Endothelial cell of umbilical vein (primary cell): ENCODE measurements at regions not wholly inside any gene's neighbourhood (a gene's known extent, or its start where the extent isn't known, plus 50 kb on each side); places are given as distances from the start of the nearest gene placed in this dataset.

Experiments used
- BruUV-seq: library from RNA; stranded (reverse); fragments of 400-500 nt; replicated peaks from 2 replicates; lab custom pipeline; 2021; lab: Mats Ljungman, UMichigan
- CTCF ChIA-PET: fragments of 300-600, 350-600 bp; sonication (Branson Sonifier 250); formaldehyde crosslinking; loops from one replicate; lab custom pipeline; 2021; ENCODE audit warnings: antibody characterized with exemption, inconsistent platforms; lab: Charles Lee
- POLR2A ChIA-PET: fragments of 300-600, 350-600 bp; sonication (Branson Sonifier 250); formaldehyde crosslinking; loops from one replicate; lab custom pipeline; 2021; ENCODE audit warnings: antibody characterized with exemption, inconsistent platforms; lab: Charles Lee
- DNase-seq: peaks from one replicate; pipeline ENCODE4 v3.0.0-alpha.2; 2011; ENCODE audit warnings: low read depth, low spot score
- FAIRE-seq: peaks from 2 replicates; lab custom pipeline; 2011; peaks lifted over from hg19 to GRCh38; lab: Jason Lieb, UNC
- H2AFZ ChIP-seq: 2 replicates; pipeline ENCODE4 v1.6.0; 2012; ENCODE audit warnings: low read depth, low read length, control low read depth, inconsistent platforms
- H3K27ac ChIP-seq: 2 replicates; pipeline ENCODE4 v1.5.1; 2011; ENCODE audit warnings: low read depth, mild to moderate bottlenecking, control low read depth, low read length, moderate library complexity; ENCODE audit not compliant: insufficient read depth
- H3K27me3 ChIP-seq, 2 experiments: 2 replicates each; pipeline versions ENCODE4 v1.6.0 to v1.6.1; 2011; ENCODE audit warnings: low read length in 2 of 2, mixed read lengths in 1 of 2; ENCODE audit not compliant: control insufficient read depth in 2 of 2, insufficient read depth in 2 of 2
- H3K36me3 ChIP-seq, 2 experiments: 2 replicates in 1 of 2; 3 replicates in 1 of 2; pipeline ENCODE4 v1.5.1; 2011; ENCODE audit warnings: low read length in 2 of 2, mild to moderate bottlenecking in 1 of 2, moderate library complexity in 1 of 2; ENCODE audit not compliant: control insufficient read depth in 2 of 2, insufficient read depth in 2 of 2; ENCODE audit errors: extremely low read depth in 1 of 2
- H3K4me1 ChIP-seq: 3 replicates; pipeline ENCODE4 v1.5.1; 2011; ENCODE audit warnings: mild to moderate bottlenecking, low read length; ENCODE audit not compliant: control insufficient read depth, insufficient read depth; ENCODE audit errors: extremely low read depth
- H3K4me2 ChIP-seq: 2 replicates; pipeline ENCODE4 v1.6.1; 2011; ENCODE audit warnings: low read length, control low read depth, mixed read lengths; ENCODE audit not compliant: insufficient read depth
- H3K4me3 ChIP-seq, 3 experiments: fragments of 200-600 bp in 1 of 3; sonication (generic), shearing (Covaris generic) in 1 of 3; replicated peaks in 1 of 3; 2 replicates each; pipeline ENCODE4 v1.5.1; 2011 to 2016; ENCODE audit warnings: control low read depth in 3 of 3, low read length in 3 of 3, mild to moderate bottlenecking in 2 of 3, inconsistent platforms in 1 of 3, low read depth in 1 of 3, moderate library complexity in 1 of 3; ENCODE audit not compliant: insufficient read depth in 1 of 3
- H3K79me2 ChIP-seq: 2 replicates; pipeline ENCODE4 v1.6.0; 2012; ENCODE audit warnings: low read length, inconsistent platforms; ENCODE audit not compliant: control insufficient read depth, insufficient read depth
- H3K9ac ChIP-seq: replicated peaks from 2 replicates; pipeline ENCODE3; 2011; ENCODE audit warnings: low read length, control low read depth; ENCODE audit not compliant: insufficient read depth; ENCODE audit errors: extremely low read depth
- H3K9me1 ChIP-seq: replicated peaks from 3 replicates; pipeline ENCODE4 v1.6.0; 2011; ENCODE audit warnings: mild to moderate bottlenecking, low read length; ENCODE audit not compliant: control insufficient read depth, insufficient read depth; ENCODE audit errors: extremely low read depth
- H3K9me3 ChIP-seq: replicated peaks from 2 replicates; pipeline ENCODE4 v1.5.1; 2012; ENCODE audit warnings: low read length, inconsistent platforms; ENCODE audit not compliant: control insufficient read depth, insufficient read depth
- H4K20me1 ChIP-seq: replicated peaks from 2 replicates; pipeline ENCODE3; 2011; ENCODE audit warnings: mild to moderate bottlenecking, low read length; ENCODE audit not compliant: control insufficient read depth, insufficient read depth; ENCODE audit errors: extremely low read depth
- CTCF ChIP-seq, 2 donors: IDR thresholded peaks; 1 replicate in 1 of 2; 2 replicates in 1 of 2; pipeline ENCODE4 v1.5.1; 2011; ENCODE audit warnings: low read length in 2 of 2, mild to moderate bottlenecking in 2 of 2, moderate library complexity in 2 of 2, control low read depth in 1 of 2, inconsistent platforms in 1 of 2, low read depth in 1 of 2; ENCODE audit not compliant: insufficient read depth in 1 of 2; ENCODE audit errors: extremely low read depth in 1 of 2
- EZH2 ChIP-seq: IDR thresholded peaks from 2 replicates; pipeline ENCODE4 v1.6.1; 2012; ENCODE audit warnings: borderline replicate concordance, low read depth, mild to moderate bottlenecking, moderate library complexity, low read length, inconsistent platforms; ENCODE audit not compliant: severe bottlenecking
- FOS ChIP-seq: IDR thresholded peaks from 2 replicates; pipeline ENCODE4 v1.6.1; 2011; ENCODE audit warnings: mild to moderate bottlenecking, low read length, moderate library complexity, borderline replicate concordance; ENCODE audit not compliant: insufficient read depth
- GATA2 ChIP-seq: IDR thresholded peaks from 2 replicates; pipeline ENCODE4 v1.7.0; 2011; ENCODE audit warnings: low read depth, mild to moderate bottlenecking, moderate library complexity, mixed read lengths, low read length; ENCODE audit not compliant: insufficient read length, insufficient read depth
- JUN ChIP-seq: IDR thresholded peaks from 2 replicates; pipeline ENCODE4 v1.6.1; 2011; ENCODE audit warnings: borderline replicate concordance, low read depth; ENCODE audit not compliant: insufficient read length, insufficient read depth
- MYC ChIP-seq: IDR thresholded peaks from one replicate; pipeline ENCODE4 v1.6.1; 2011; ENCODE audit warnings: mild to moderate bottlenecking, low read depth, low read length
- POLR2A ChIP-seq: IDR thresholded peaks from 2 replicates; pipeline ENCODE4 v1.6.1; 2012; ENCODE audit warnings: low read depth, mild to moderate bottlenecking, control low read depth, low read length
- POLR2AphosphoS5 ChIP-seq: IDR thresholded peaks from 2 replicates; pipeline ENCODE4 v1.6.1; 2012; ENCODE audit warnings: low read depth, mild to moderate bottlenecking, control low read depth, low read length, moderate library complexity; ENCODE audit not compliant: insufficient read depth
- dilution Hi-C: fragments of 300-500 bp; cut with MboI; formaldehyde crosslinking; loops from one replicate; pipeline ENCODE4 v1.15.0; 2019; ENCODE audit warnings: low sequenced_read_pairs; ENCODE audit not compliant: extremely low pct_ligation_motif_present
- intact Hi-C: fragments of 100-400 bp; cut with micrococcal nuclease; formaldehyde crosslinking; loops from one replicate; pipeline ENCODE4 v1.10.0; 2022
- TF ChIP-seq, protein P1 (sequence below): IDR thresholded peaks from 2 replicates; pipeline ENCODE4 v1.6.1; 2011; ENCODE audit not compliant: insufficient read depth, insufficient read length

DNA sequence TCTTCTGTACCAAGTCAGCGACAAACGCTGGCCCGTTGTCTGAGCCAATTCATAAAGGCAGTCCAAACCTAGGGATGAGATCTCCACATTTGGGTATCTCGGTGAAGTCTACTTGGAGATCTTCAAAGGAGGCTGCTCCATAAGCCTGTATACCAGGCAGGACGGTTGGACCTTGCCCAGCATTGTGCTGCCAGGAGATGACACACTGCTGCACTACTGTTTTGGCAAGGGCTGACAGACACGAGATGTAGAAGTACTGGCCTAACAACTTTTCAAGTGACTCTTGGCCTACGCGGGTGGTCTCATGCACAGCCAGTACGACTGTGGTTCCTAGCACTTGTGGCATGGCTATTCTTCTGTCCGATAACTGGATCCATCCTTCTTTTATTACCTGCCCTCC, 135.3 kb downstream of the SLC38A6 start:
- H3K27ac ChIP-seq = no peak overlapping the region
- FAIRE-seq = no peak
- H3K4me3 ChIP-seq = no peak overlapping the region
- no peaks in the 10 kb centered on the region for H4K20me1 ChIP-seq
- H3K4me2 ChIP-seq = no peak overlapping the region
- no peak for TF ChIP-seq EZH2
- no peak for TF ChIP-seq MYC
- TF ChIP-seq CTCF (IDR thresholded peaks at IDR 0.05; ENCODE audit: extremely low read depth in 1 of 2, insufficient read depth in 1 of 2, low read depth in 1 of 2, low read length in 2 of 2) = no peak
- no peak for TF ChIP-seq POLR2A
- no peak for TF ChIP-seq JUN
- TF ChIP-seq POLR2AphosphoS5 = no peak
- TF ChIP-seq, protein P1, sequence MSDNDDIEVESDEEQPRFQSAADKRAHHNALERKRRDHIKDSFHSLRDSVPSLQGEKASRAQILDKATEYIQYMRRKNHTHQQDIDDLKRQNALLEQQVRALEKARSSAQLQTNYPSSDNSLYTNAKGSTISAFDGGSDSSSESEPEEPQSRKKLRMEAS = no peak
- TF ChIP-seq FOS = no peak
- TF ChIP-seq GATA2 = no peak
- dilution Hi-C loops = no loop called here
- ChIA-PET CTCF (no interaction called here), POLR2A (no interaction called here)
- DNase-seq = no peak
- intact Hi-C loops = no loop called here
- H3K36me3 ChIP-seq = no peaks in the 10 kb centered on the region
- H3K9me1 ChIP-seq = no peaks in the 10 kb centered on the region
- H3K9ac ChIP-seq = no peak overlapping the region
- H3K79me2 ChIP-seq = no peaks in the 10 kb centered on the region
- H3K4me1 ChIP-seq = no peaks in the 10 kb centered on the region
- H3K27me3 ChIP-seq = no peaks in the 10 kb centered on the region
- no peaks in the 10 kb centered on the region for H3K9me3 ChIP-seq
- BruUV-seq = no TSS peak
- H2AFZ ChIP-seq = no peak overlapping the region
